ENCODE measurements at regions not wholly inside any gene's neighbourhood (a gene's known extent, or its start where the extent isn't known, plus 50 kb on each side); places are given as distances from the start of the nearest gene placed in this dataset.
"Not testable (repeated sequence)": the region's sequence is repeated elsewhere in the genome, so short reads cannot be mapped to it uniquely, and the experiment has no call there.

- 61 to 66% methylated on average over 6 of the region's 6 CpGs for WGBS, 2 donors
- ATAC-seq (ENCODE audit: low FRiP score in 2 of 2) (no peak), DNase-seq (no peak)
- H3K27me3 ChIP-seq = no peaks in the 10 kb centered on the region
- H3K9me3 ChIP-seq = no peaks in the 10 kb centered on the region
- H3K4me3 ChIP-seq = no peak overlapping the region
- TF ChIP-seq EP300 (IDR thresholded peaks at IDR 0.05) (no peak), POLR2A (IDR thresholded peaks at IDR 0.05) (no peak), CTCF (IDR thresholded peaks at IDR 0.05) (no peak), POLR2AphosphoS5 (IDR thresholded peaks at IDR 0.05) (no peak)
- H3K4me1 ChIP-seq = no peaks in the 10 kb centered on the region
- H3K36me3 ChIP-seq = no peaks in the 10 kb centered on the region
- no peak overlapping the region for H3K27ac ChIP-seq
These were observed 2140.2 kb downstream of the TP53TG3F start for GRCh38 chr16:35599429-35600160.

- H3K4me1 ChIP-seq; H3K27me3 ChIP-seq; H3K4me3 ChIP-seq; H3K9me3 ChIP-seq; H3K36me3 ChIP-seq; DNase-seq; H3K27ac ChIP-seq; ATAC-seq (ENCODE audit: low FRiP score in 2 of 2): not testable (repeated sequence)
- 76 to 85% methylated on average over 2 of the region's 2 CpGs for WGBS, 2 donors
These were observed 2140.7 kb downstream of the TP53TG3F start for GRCh38 chr16:35600161-35600555.

- Histone ChIP-seq H3K4me3 (no peak overlapping the region), H3K9me3 (peaks cover 0 to 3% (median 0%) of the 10 kb centered on the region in 4 donors), H3K27ac (no peak overlapping the region), H3K36me3 (no peaks in the 10 kb centered on the region), H3K27me3 (no peaks in the 10 kb centered on the region), H3K4me1 (no peaks in the 10 kb centered on the region)
- TF ChIP-seq EP300 (IDR thresholded peaks at IDR 0.05) = no peak
- TF ChIP-seq POLR2A (IDR thresholded peaks at IDR 0.05) = no peak
- no peak for TF ChIP-seq POLR2AphosphoS5 (IDR thresholded peaks at IDR 0.05)
- TF ChIP-seq CTCF (IDR thresholded peaks at IDR 0.05) = no peak
- DNase-seq = no peak
- ATAC-seq (ENCODE audit: low FRiP score in 2 of 2) = no peak
These were observed 2142.7 kb downstream of the TP53TG3F start for GRCh38 chr16:35602116-35602515.

GRCh38 chr16:35603371-35603770 is 2144.0 kb downstream of the TP53TG3F start:
- not testable (repeated sequence) for H3K27me3 ChIP-seq; DNase-seq; H3K4me1 ChIP-seq; ATAC-seq (ENCODE audit: low FRiP score in 2 of 2); H3K36me3 ChIP-seq; H3K27ac ChIP-seq; H3K9me3 ChIP-seq; H3K4me3 ChIP-seq
- WGBS, 2 donors = 86 to 90% methylated on average over 5 of the region's 5 CpGs

- TF ChIP-seq POLR2A (IDR thresholded peaks at IDR 0.05) (no peak), EP300 (IDR thresholded peaks at IDR 0.05) (no peak), CTCF (IDR thresholded peaks at IDR 0.05) (no peak), POLR2AphosphoS5 (IDR thresholded peaks at IDR 0.05) (no peak)
- H3K27ac ChIP-seq = no peak overlapping the region
- H3K4me3 ChIP-seq = no peak overlapping the region
- no peaks in the 10 kb centered on the region for H3K4me1 ChIP-seq
- DNase-seq = no peak
- H3K27me3 ChIP-seq = no peaks in the 10 kb centered on the region
- WGBS, 2 donors = 55 to 63% methylated on average over 1 of the region's 1 CpG
- no peaks in the 10 kb centered on the region for H3K36me3 ChIP-seq
- no peak for ATAC-seq (ENCODE audit: low FRiP score in 2 of 2)
- peaks cover 0 to 3% (median 0%) of the 10 kb centered on the region in 4 donors for H3K9me3 ChIP-seq
These were observed 2146.5 kb downstream of the TP53TG3F start for GRCh38 chr16:35605921-35606320.

GRCh38 chr16:35614883-35615282 is 2155.5 kb downstream of the TP53TG3F start:
- not testable (repeated sequence) for H3K4me3 ChIP-seq; DNase-seq; ATAC-seq (ENCODE audit: low FRiP score in 2 of 2); H3K4me1 ChIP-seq; H3K27ac ChIP-seq; H3K27me3 ChIP-seq; H3K36me3 ChIP-seq
- peaks cover 14 to 33% (median 26%) of the 10 kb centered on the region in 4 donors for H3K9me3 ChIP-seq
- WGBS, 2 donors = 50 to 74% methylated on average over 2 of the region's 2 CpGs

GRCh38 chr16:35619176-35619575 is 2159.8 kb downstream of the TP53TG3F start:
- not testable (repeated sequence) for H3K27ac ChIP-seq; DNase-seq; H3K4me3 ChIP-seq; H3K36me3 ChIP-seq; ATAC-seq (ENCODE audit: low FRiP score in 2 of 2); H3K27me3 ChIP-seq; H3K4me1 ChIP-seq
- H3K9me3 ChIP-seq = peaks cover 14 to 37% (median 31%) of the 10 kb centered on the region in 4 donors
